ENCODE measurements at regions not wholly inside any gene's neighbourhood (a gene's known extent, or its start where the extent isn't known, plus 50 kb on each side); places are given as distances from the start of the nearest gene placed in this dataset.

DNA sequence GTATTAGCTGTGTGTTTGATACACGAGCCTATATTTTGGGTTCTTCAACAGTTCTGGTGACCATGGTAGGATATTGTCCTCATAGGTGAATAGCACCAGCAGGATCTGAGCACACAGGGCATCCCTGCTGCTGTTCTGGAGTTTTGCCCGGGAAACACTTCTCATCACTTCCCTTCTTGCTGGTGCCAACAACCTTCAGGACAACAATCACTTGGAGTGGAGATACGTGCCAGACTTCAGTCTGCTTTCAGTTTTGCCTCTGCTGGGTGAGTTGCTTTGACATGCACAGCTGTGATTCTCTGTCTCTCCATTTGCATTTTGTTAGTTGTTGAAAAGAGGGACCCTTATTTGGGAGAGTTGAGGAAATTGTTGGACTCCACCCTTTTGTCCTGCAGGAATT, 1347.2 kb upstream of the DDX18 start:
- no peak overlapping the region for H3K4me3 ChIP-seq (replicated peaks in 1 of 3; ENCODE audit: insufficient read depth in 1 of 3, low read depth in 1 of 3, low read length in 3 of 3)
- dilution Hi-C loops (cut with MboI; ENCODE audit: extremely low pct_ligation_motif_present, low sequenced_read_pairs) (no loop called here), intact Hi-C loops (cut with micrococcal nuclease) (no loop called here)
- H3K9me3 ChIP-seq (replicated peaks; ENCODE audit: control insufficient read depth, insufficient read depth, low read length) = peaks cover 7% of the 10 kb centered on the region
- no peaks in the 10 kb centered on the region for H3K27me3 ChIP-seq (ENCODE audit: control insufficient read depth in 2 of 2, insufficient read depth in 2 of 2, low read length in 2 of 2)
- H3K9ac ChIP-seq (replicated peaks; ENCODE audit: extremely low read depth, insufficient read depth, low read length) = no peak overlapping the region
- BruUV-seq (replicated peaks) = no TSS peak
- H3K36me3 ChIP-seq (ENCODE audit: control insufficient read depth in 2 of 2, extremely low read depth in 1 of 2, insufficient read depth in 2 of 2, low read length in 2 of 2) = no peaks in the 10 kb centered on the region
- H3K79me2 ChIP-seq (ENCODE audit: control insufficient read depth, insufficient read depth, low read length) = no peaks in the 10 kb centered on the region
- H3K4me1 ChIP-seq (ENCODE audit: control insufficient read depth, extremely low read depth, insufficient read depth, low read length) = no peaks in the 10 kb centered on the region
- POLR2A ChIA-PET = no interaction called here
- no peak overlapping the region for H3K4me2 ChIP-seq (ENCODE audit: insufficient read depth, low read length)
- no peak for TF ChIP-seq JUN (IDR thresholded peaks at IDR 0.05; ENCODE audit: borderline replicate concordance, insufficient read depth, insufficient read length, low read depth)
- TF ChIP-seq FOS (IDR thresholded peaks at IDR 0.05; ENCODE audit: borderline replicate concordance, insufficient read depth, low read length) = no peak
- no peak for TF ChIP-seq POLR2AphosphoS5 (IDR thresholded peaks at IDR 0.05; ENCODE audit: insufficient read depth, low read depth, low read length)
- no peak for TF ChIP-seq EZH2 (IDR thresholded peaks at IDR 0.05; ENCODE audit: borderline replicate concordance, low read depth, low read length, severe bottlenecking)
- TF ChIP-seq POLR2A (IDR thresholded peaks at IDR 0.05; ENCODE audit: low read depth, low read length) = no peak
- TF ChIP-seq, protein P1, sequence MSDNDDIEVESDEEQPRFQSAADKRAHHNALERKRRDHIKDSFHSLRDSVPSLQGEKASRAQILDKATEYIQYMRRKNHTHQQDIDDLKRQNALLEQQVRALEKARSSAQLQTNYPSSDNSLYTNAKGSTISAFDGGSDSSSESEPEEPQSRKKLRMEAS (IDR thresholded peaks at IDR 0.05; ENCODE audit: insufficient read depth, insufficient read length) = no peak
- TF ChIP-seq MYC (IDR thresholded peaks at IDR 0.05; ENCODE audit: low read depth, low read length) = no peak
- TF ChIP-seq, protein P2, sequence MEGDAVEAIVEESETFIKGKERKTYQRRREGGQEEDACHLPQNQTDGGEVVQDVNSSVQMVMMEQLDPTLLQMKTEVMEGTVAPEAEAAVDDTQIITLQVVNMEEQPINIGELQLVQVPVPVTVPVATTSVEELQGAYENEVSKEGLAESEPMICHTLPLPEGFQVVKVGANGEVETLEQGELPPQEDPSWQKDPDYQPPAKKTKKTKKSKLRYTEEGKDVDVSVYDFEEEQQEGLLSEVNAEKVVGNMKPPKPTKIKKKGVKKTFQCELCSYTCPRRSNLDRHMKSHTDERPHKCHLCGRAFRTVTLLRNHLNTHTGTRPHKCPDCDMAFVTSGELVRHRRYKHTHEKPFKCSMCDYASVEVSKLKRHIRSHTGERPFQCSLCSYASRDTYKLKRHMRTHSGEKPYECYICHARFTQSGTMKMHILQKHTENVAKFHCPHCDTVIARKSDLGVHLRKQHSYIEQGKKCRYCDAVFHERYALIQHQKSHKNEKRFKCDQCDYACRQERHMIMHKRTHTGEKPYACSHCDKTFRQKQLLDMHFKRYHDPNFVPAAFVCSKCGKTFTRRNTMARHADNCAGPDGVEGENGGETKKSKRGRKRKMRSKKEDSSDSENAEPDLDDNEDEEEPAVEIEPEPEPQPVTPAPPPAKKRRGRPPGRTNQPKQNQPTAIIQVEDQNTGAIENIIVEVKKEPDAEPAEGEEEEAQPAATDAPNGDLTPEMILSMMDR (IDR thresholded peaks at IDR 0.05; ENCODE audit: extremely low read depth in 1 of 2, insufficient read depth in 1 of 2, low read depth in 1 of 2, low read length in 2 of 2) = no peak
- TF ChIP-seq GATA2 (IDR thresholded peaks at IDR 0.05; ENCODE audit: insufficient read depth, insufficient read length, low read depth, low read length) = no peak
- CTCF ChIA-PET = no interaction called here
- H3K9me1 ChIP-seq (replicated peaks; ENCODE audit: control insufficient read depth, extremely low read depth, insufficient read depth, low read length) = no peaks in the 10 kb centered on the region
- FAIRE-seq (no peak), DNase-seq (ENCODE audit: low read depth, low spot score) (no peak)
- no peak overlapping the region for H2AFZ ChIP-seq (ENCODE audit: low read depth, low read length)
- no peaks in the 10 kb centered on the region for H4K20me1 ChIP-seq (replicated peaks; ENCODE audit: control insufficient read depth, extremely low read depth, insufficient read depth, low read length)
- H3K27ac ChIP-seq (ENCODE audit: insufficient read depth, low read depth, low read length) = no peak overlapping the region
